MM.1S (cell line): ENCODE measurements at regions not wholly inside any gene's neighbourhood (a gene's known extent, or its start where the extent isn't known, plus 50 kb on each side); places are given as distances from the start of the nearest gene placed in this dataset.

Source experiments
- DNase-seq: peaks from one replicate; pipeline ENCODE4 v3.0.0-alpha.2; 2015
- H2AFZ ChIP-seq: fragments of 300-600 bp; sonication (generic); 2 replicates; pipeline ENCODE4 v1.6.0; 2016; ENCODE audit warnings: antibody characterized with exemption, low read length
- H3F3A ChIP-seq: fragments of 300-600 bp; sonication (generic); 2 replicates; pipeline ENCODE4 v1.6.1; 2016; ENCODE audit warnings: mild to moderate bottlenecking, antibody characterized with exemption, low read length, moderate library complexity, mixed read lengths; ENCODE audit not compliant: insufficient read depth
- H3K27ac ChIP-seq: fragments of 300-600 bp; sonication (generic); 2 replicates; pipeline ENCODE4 v1.5.1; 2016; ENCODE audit warnings: mild to moderate bottlenecking, low read length
- H3K27me3 ChIP-seq: fragments of 300-600 bp; sonication (generic); replicated peaks from 2 replicates; pipeline ENCODE4 v1.6.0; 2016; ENCODE audit warnings: low read length; ENCODE audit not compliant: insufficient read depth
- H3K36me3 ChIP-seq: fragments of 300-600 bp; sonication (generic); replicated peaks from 2 replicates; pipeline ENCODE4 v1.6.1; 2016; ENCODE audit warnings: mild to moderate bottlenecking, low read length, mixed read lengths; ENCODE audit not compliant: insufficient read depth
- H3K4me1 ChIP-seq: fragments of 300-600 bp; sonication (generic); 2 replicates; pipeline ENCODE4 v1.6.1; 2016; ENCODE audit warnings: low read length, mixed read lengths
- H3K4me2 ChIP-seq: fragments of 300-600 bp; sonication (generic); 2 replicates; pipeline ENCODE4 v1.6.0; 2016; ENCODE audit warnings: low read depth, low read length
- H3K4me3 ChIP-seq: fragments of 300-600 bp; sonication (generic); 2 replicates; pipeline ENCODE4 v1.5.1; 2016; ENCODE audit warnings: low read length, mixed read lengths
- H3K79me2 ChIP-seq: fragments of 300-600 bp; sonication (generic); 2 replicates; pipeline ENCODE4 v1.6.1; 2016; ENCODE audit warnings: mixed run types, low read length, mixed read lengths
- H3K9ac ChIP-seq: fragments of 300-600 bp; sonication (generic); 2 replicates; pipeline ENCODE4 v1.6.1; 2016; ENCODE audit warnings: low read length, mixed read lengths
- H3K9me2 ChIP-seq: fragments of 300-600 bp; sonication (generic); replicated peaks from 2 replicates; pipeline ENCODE4 v1.6.1; 2016; ENCODE audit warnings: mild to moderate bottlenecking, low read length, mixed read lengths; ENCODE audit not compliant: insufficient read depth
- H3K9me3 ChIP-seq: fragments of 300-600 bp; sonication (generic); replicated peaks from 2 replicates; pipeline ENCODE4 v1.6.1; 2016; ENCODE audit warnings: mild to moderate bottlenecking, low read length, mixed read lengths; ENCODE audit not compliant: insufficient read depth
- H4K20me1 ChIP-seq: fragments of 300-600 bp; sonication (generic); 2 replicates; pipeline ENCODE4 v1.6.1; 2016; ENCODE audit warnings: mild to moderate bottlenecking, low read length, moderate library complexity, mixed read lengths; ENCODE audit not compliant: insufficient read depth
- CTCF ChIP-seq: fragments of 300-600 bp; sonication (generic); IDR thresholded peaks from 2 replicates; pipeline ENCODE4 v1.5.1; 2016; ENCODE audit warnings: antibody characterized with exemption, low read length, mixed read lengths
- EZH2 ChIP-seq: fragments of 300-600 bp; sonication (generic); optimal IDR thresholded peaks from 2 replicates; pipeline ENCODE3; 2017; ENCODE audit warnings: low read depth, mild to moderate bottlenecking, antibody characterized with exemption, low read length, mixed read lengths
- EZH2phosphoT487 ChIP-seq: fragments of 300-600 bp; sonication (generic); IDR thresholded peaks from 2 replicates; pipeline ENCODE4 v1.6.1; 2018; ENCODE audit warnings: antibody characterized with exemption, low read length

GRCh38 chr3:107063351-107063750, 313.9 kb upstream of the CCDC54 start:
- Histone ChIP-seq H2AFZ (no peak overlapping the region), H3K4me3 (no peak overlapping the region), H3F3A (no peaks in the 10 kb centered on the region), H4K20me1 (no peaks in the 10 kb centered on the region), H3K36me3 (no peaks in the 10 kb centered on the region), H3K9me2 (no peaks in the 10 kb centered on the region), H3K4me1 (no peaks in the 10 kb centered on the region), H3K9ac (no peak overlapping the region), H3K27ac (no peak overlapping the region), H3K4me2 (no peak overlapping the region), H3K27me3 (no peaks in the 10 kb centered on the region), H3K79me2 (no peaks in the 10 kb centered on the region), H3K9me3 (no peaks in the 10 kb centered on the region)
- TF ChIP-seq CTCF (no peak), EZH2 (no peak), EZH2phosphoT487 (no peak)
- no peak for DNase-seq

- Histone ChIP-seq H3K9me2 (no peaks in the 10 kb centered on the region), H3K4me3 (no peak overlapping the region), H3K4me1 (no peaks in the 10 kb centered on the region), H3K4me2 (no peak overlapping the region), H2AFZ (no peak overlapping the region), H3K27me3 (no peaks in the 10 kb centered on the region), H4K20me1 (no peaks in the 10 kb centered on the region), H3F3A (no peaks in the 10 kb centered on the region), H3K79me2 (no peaks in the 10 kb centered on the region), H3K27ac (no peak overlapping the region), H3K9ac (no peak overlapping the region), H3K9me3 (no peaks in the 10 kb centered on the region), H3K36me3 (no peaks in the 10 kb centered on the region)
- peak; percentile 85 for TF ChIP-seq CTCF
- TF ChIP-seq EZH2: no peak
- peak; percentile 74 for DNase-seq
Observed at GRCh38 chr3:107064405-107065060, 312.7 kb upstream of the CCDC54 start.

DNA sequence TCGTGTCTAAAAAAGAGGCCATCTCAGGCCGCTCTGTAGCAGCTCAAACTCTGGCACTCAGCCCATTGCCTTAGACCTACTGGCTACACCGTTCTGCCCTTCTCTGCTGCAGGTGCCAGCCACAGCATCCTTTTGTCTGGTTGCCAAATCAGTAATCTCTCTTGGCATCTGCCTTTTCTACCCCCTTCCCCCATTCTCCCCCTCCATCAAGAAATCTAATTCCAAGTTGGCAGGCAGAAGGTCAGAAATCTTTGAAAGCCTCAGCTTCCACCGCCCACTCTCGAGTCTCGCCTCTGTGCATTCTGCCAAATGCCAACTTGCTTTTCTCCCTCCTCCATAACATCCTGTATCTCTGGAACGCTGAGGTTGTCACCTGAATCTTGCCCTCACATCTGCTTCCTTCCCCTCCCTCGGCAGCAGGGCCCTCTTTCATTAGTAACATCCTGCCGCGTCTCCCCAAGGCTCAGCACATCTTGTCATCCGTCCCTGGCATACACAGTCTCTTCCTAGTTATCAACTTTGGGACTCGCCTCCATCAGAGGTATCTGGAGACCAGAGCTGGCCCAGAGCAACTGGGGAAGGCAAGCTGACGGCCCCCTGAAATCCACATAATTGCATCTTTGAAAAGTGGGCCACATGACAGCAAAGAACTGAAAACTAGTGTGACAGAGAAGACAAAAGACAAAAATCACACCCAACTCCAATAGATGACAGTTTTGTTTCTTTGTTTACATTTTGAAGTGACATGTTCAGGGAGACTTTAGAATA, 312.0 kb upstream of the CCDC54 start:
- no peaks in the 10 kb centered on the region for H3K9me2 ChIP-seq
- H3K9me3 ChIP-seq: no peaks in the 10 kb centered on the region
- no peaks in the 10 kb centered on the region for H3F3A ChIP-seq
- H3K4me3 ChIP-seq: no peak overlapping the region
- DNase-seq: no peak
- H3K36me3 ChIP-seq: no peaks in the 10 kb centered on the region
- H3K27ac ChIP-seq: no peak overlapping the region
- H3K4me1 ChIP-seq: no peaks in the 10 kb centered on the region
- no peak overlapping the region for H2AFZ ChIP-seq
- H3K4me2 ChIP-seq: no peak overlapping the region
- H3K27me3 ChIP-seq: no peaks in the 10 kb centered on the region
- H4K20me1 ChIP-seq: no peaks in the 10 kb centered on the region
- TF ChIP-seq CTCF (no peak), EZH2 (no peak), EZH2phosphoT487 (no peak)
- H3K79me2 ChIP-seq: no peaks in the 10 kb centered on the region
- H3K9ac ChIP-seq: no peak overlapping the region
